ENCODE measurements at regions not wholly inside any gene's neighbourhood (a gene's known extent, or its start where the extent isn't known, plus 50 kb on each side); places are given as distances from the start of the nearest gene placed in this dataset.
"Not testable (repeated sequence)": the region's sequence is repeated elsewhere in the genome, so short reads cannot be mapped to it uniquely, and the experiment has no call there.

DNA sequence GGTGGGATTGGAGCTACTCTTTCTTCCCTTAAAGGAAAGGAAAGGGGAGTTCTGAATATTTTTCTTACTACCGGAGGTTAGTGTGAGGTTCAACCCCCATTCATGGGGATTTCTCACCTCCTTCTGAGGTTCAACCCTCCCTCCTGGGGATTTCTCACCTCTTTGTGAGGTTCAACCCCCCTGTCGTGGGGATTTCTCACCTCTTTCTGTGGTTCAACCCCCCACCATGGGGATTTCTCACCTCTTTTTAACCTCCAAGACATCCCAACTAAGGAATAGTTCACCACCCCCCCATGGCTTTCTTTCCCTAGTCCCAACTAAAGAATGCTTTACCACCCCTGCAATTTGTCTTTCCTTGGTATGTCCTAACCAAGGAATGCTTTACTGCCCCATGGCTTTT is 520.3 kb downstream of the EDEM1 start:
- no peak for DNase-seq

DNA sequence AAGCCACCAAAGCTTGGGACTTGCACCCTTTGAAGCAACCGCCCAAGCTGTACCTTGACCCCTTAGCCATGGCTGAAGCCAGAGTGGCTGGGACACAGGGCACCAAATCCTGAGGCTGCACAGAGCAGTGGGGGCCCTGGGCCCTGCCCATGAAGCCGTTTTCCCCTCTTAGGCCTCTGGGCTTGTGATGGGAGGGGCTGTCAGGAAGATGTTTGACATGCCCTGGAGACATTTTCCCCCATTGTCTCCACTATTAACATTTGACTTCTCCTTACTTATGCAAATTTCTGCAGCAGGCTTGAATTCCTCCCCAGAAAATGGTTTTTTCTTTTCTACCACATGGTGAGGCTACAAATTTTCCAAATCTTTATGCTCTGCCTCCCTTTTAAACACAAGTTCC is 522.2 kb downstream of the EDEM1 start:
- DNase-seq, result no peak

DNA sequence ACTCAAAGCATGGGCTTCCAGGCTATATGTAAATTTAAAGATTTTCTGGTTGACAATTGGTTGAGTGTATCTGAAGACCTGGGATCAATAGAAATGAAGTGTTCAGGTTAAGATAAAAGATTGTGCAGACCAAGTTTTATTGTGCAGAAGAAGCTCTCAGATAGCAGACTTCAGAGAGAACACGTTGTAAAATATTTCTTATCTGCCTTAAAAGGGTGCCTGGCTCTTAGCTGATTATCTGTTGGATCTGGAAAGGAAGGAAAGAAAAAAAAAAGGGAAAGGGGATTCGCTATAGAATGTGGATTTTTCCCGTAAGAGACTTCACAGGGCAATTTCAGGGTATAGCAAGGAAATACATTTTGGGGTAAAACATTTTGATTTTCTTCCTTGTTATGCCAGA is 523.2 kb downstream of the EDEM1 start:
- DNase-seq, result no peak

DNA sequence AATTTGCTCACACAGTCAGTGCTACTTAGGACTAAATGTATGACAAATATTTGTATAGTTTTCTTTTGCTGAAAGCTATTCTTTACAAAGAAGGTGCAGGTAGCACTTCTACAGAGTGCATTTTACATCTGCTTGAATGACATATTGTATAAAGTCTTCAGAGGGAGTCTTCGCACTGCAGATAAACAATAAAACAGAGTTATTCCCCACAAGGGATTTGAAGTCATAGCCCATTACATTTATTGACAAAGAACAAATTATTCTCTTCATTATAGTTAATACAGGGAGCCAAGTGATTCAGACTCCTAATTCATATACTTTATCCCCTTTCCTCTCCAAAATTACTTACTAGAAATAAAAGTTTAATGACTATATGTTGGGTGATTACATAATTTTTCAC is 529.7 kb downstream of the EDEM1 start:
- no peak for DNase-seq

DNA sequence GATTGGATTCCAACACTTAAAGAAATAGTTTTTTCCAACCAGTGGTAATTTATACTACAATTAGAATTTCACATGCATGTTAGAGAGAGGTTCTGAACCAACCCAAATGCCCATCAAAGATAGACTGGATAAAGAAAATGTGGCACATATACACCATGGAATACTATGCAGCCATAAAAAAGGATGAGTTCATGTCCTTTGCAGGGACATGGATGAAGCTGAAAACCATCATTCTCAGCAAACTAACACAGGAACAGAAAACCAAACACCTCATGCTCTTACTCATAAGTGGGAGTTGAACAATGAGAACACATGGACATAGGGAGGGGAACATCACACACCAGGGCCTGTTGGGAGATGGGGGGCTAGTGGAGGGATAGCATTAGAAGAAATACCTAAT is 532.2 kb downstream of the EDEM1 start:
- DNase-seq, result not testable (repeated sequence)

DNA sequence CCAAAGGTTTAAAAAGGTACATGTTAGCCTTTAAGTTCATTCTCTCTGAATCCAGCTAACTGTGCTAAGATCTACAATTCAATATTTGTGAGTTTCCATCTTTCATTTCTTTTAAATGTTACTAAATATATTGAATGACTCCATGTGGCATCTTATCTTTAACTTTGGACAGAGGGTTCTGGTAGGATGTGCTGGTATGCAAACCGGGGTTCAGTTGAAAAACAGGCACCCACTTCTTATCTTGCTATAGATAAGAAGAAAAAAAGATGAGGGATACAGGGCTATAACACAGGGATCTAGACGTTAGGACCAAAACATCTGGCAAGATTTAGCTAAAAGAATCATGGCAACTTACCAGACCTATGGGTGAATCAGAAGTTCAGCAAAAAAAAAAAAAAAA is 538.3 kb downstream of the EDEM1 start:
- no peak for DNase-seq

DNA sequence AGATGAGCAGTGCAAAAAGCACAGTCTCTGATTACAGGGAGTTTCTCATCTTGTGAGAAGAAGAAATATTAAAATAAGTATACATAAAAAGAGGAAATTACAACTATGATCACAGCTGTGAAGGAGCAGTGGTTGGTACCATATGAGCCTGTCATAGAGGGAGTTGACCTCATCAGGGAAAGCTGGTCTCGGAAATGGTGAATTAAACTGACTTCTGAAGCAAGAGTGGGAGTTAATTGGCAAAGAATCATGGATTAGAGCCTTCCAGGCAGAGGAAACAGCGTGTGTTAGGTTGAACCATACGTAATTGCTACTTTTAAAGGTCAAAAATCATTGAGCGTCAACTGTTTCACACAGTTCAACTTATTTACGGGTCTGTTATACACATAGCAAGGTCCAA is 539.1 kb downstream of the EDEM1 start:
- no peak for DNase-seq

DNA sequence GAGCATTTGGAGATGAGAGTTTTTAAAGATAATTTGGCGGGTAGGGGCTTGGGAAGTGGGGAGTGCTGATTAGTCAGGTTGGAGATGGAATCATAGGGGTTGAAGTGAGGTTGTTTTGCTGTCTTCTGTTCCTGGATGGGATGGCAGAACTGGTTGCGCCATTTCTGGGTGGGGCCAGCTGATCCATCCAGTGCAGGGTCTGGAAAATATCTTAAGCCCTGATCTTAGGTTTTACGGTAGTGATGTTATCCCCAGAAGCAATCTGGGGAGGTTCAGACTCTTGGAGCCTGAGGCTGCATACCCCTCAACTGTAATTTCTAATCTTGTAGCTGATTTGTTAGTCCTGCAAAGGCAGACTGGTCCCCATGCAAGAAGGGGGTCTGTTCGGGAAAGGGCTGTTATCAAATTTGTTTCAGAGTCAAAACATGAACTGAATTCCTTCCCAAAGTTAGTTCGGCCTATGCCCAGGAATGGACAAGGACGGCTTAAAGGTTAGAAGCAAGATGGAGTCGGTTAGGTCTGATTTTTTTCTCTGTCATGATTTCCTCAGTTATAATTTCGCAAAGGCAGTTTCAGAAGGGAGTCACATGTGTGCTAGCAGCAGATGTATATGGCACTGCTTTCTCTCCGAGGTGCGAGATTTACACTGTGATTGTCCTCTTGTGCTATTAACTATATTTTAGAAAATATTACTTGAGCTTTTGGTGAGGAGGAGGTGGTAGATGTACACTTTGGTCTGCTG is 540.4 kb downstream of the EDEM1 start:
- no peak for DNase-seq

DNA sequence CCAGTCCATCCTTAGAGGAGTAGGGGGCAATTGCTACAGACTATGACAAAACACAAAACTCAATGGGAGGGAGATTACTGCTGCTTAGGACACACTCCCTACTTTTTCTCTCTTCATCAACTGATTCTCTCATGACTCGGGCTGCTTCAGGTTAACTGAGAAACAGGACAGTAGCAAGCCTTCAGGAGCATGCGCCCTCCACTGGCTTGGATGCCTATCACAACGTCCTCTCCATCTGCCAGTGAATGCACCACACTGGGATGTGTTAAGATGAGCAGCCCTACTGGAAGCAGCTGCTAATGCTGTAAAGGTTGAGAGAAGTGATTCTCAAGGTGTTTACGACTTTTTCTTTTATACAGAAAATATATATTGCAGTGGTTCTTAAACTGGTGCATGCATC is 542.3 kb downstream of the EDEM1 start:
- no peak for DNase-seq

DNA sequence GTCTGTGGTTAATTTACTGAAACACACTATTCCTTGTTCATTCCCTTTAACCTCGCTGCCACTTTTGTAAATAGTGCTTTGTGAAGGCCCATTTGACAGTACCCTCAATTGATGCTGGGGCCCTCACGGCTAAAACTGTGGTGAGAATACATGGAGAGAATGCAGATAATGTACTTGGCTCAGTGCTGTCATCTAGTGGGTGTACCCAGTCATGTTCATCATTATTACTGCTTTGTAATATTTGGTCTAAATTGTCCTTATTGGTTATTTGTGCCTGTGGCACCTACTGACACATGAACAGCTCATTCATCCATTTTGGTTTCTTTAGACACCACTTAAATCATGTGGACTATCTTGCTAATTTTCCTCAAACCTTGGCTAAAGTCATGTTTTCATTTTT is 543.6 kb downstream of the EDEM1 start:
- DNase-seq, result no peak

DNA sequence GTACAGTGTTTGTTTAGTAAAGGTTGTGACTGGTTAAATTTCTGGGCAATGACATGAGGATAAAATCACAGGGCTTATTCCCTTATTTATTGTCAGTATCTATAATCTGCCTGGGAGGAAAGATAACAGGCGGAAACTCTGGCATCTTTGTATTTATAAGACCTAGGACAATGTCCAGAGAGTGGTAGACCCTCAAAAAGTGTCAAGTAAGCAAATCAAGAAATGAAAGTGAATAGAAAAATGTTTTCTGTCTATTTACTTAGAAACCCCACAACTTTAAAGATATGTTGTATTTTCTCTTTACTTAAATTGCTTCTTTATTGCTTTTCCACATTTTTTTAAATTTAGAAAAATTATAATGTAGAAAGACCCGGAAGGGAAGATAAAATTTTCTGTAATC is 544.6 kb downstream of the EDEM1 start:
- DNase-seq, result no peak

DNA sequence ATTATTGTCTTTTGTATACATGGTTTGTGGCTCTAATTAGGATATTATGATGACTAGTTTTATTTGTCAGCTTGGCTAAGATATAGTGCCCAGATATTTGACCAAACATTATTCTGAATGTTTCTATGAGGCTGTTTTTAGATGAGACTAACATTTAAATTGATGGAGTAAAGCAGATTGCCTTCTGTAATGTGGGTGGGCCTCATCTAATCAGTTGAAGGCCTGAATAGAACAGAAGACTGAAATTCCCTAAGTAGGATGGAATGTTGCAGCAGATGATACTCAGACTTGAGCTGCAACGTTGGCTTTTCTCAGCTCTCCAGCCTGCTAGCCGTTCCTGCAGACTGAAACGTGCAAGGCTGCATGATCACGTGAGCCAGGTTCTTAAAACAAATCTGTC is 546.5 kb downstream of the EDEM1 start:
- no peak for DNase-seq

DNA sequence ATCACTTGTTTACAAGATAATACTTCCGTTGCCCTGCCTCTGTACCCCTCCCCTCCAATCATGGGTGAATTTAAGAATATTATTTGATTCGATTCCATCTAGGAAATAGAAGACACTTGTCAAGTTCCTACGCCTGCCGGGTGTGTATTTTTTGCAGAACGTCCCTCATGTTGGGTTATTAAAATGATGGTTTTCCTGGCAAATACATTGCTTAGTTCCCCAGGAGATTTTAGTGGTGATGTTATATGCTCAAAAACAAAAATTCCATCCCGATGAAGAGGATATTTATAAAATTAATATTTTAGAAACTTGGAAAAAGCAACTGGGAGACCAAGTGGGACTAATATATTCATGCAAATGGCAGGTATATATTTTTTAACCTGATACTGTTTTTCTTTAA is 548.4 kb downstream of the EDEM1 start:
- DNase-seq, result no peak

DNA sequence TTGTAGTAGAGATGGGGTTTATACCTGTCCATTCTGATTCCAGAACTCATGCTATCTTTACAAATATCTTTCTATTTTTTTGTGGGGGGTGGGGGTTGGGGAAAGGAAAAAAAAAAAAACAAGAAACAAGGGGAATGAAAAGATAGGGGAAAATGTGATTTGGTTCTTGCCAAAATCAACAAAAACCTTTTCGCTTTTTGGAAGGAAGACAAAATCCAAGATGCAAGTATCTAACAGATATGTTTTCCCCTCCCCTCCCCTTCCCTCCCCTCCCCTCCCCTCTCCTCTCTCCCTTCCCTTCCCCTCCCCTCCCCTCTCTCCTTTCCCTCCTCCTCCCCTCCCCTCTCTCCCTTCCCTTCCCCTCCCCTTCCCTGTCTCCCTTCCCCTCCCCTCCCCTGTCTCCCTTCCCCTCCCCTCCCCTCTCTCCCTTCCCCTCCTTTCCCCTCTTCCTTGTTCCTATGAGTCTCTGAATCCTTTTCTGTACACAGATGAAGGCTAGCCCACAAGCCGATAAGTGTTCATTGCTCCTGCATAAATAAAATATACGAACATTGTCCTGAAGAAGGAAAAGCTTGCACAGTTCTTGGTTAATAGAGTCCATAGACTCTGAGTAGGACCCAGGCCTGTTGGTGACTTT is 551.9 kb downstream of the EDEM1 start:
- DNase-seq, result no peak

DNA sequence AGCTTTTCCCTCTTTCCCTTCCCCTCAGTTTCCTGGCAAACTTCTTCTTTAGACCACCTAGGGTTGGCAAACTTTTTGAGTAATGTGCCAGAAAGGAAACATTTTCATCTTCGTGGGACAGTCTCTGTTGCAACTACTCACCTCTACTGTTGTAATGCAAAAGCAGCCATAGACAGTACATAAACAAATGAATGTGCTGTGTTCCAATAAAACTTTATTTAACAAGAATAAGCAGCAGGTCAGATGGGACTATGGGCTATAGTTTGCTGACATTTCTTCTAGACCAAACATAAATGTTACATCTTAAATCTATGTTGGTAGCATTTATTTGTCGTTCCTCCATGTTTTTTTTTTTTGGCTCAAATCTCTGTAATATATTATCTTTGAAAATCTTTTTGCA is 552.4 kb downstream of the EDEM1 start:
- DNase-seq, result no peak

DNA sequence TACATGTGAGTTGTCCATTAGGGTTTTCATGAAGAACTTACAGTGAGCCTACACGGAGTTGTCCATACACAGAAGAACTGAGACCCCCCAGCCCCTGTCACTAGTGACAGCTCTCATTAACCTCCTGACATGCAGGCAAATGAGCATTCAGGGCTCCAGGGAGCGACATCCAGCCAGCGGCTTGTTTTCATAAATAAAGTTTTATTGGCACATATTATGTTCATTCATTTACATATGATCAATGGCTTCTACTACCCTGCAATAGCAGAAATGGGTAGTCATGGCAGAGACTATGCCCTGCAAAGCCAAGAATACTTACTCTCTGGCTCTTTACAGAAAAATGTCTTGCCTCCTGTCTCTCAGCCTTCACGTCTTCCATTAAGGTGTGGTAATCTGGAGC is 553.5 kb downstream of the EDEM1 start:
- no peak for DNase-seq

DNA sequence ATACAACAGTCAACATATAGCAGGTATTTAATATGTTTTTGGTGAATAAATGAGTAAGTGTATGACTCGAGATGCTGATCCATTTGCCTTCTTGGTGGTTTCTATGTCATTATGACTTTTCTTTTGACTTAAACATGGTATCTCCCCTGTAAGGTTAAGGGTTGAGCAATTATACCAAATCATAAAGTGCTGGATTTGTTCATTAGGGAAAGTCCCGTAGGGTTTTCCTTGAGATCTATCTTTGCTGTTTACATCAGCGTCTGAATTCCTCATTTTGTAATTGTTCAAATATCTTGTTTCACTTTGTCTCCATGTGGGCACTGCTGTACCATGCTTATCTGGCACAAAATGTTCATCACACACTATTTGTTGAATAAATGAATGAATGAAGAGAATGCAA is 562.6 kb downstream of the EDEM1 start:
- no peak for DNase-seq

DNA sequence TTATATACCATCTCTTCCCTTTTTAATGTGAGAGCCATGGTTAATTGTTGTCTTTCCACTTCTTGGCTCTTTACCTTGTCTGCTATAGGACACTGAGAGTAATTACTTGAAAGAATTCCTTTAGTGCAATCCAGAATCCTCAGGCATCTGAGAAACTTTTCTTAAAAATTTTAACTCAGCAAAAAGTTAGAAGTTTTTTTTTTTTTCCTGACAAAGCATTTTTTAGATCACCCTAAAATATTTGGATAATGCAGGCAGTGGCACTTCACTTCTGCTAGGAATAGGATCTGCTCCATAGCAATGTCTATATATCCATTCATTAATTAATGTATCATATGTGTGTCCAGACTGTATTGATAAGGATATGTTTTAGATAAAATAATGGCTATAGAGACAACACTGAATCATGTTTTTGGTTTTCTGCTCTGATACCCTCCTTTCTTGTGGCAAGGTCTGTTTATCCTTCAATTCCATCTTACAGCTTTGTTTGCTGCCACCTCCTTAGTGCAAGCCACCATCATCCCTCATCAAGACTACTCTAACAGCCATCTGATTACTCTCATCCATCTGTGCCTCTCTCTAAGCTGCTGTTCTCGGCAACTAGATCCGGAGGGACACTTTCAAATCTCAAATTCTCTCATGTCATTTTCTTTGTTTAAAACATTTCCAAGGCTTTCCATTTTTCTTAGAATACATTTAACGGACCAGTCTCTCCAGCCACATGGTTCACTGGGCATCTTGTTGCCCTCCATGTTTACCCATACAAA is 563.5 kb downstream of the EDEM1 start:
- DNase-seq, result no peak

DNA sequence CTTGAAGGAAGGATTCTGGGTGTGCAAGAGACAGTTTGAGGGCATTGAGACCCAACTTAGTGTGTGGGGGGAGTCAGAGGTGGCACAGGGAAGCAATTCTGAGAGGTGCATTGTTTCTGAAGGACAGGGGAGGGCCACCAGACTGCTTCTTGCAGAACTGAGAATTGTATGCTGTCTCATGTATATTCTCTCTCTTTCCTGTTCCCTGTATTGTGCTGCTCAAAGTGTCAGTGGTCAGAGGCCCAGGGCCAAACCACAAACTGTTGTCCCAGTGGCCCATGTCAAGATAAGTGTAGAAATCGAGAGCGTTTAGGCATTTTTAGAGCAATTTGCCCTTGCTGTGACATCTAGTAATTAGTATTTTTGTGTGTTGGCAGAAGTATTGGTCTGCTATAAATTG is 567.1 kb downstream of the EDEM1 start:
- no peak for DNase-seq

DNA sequence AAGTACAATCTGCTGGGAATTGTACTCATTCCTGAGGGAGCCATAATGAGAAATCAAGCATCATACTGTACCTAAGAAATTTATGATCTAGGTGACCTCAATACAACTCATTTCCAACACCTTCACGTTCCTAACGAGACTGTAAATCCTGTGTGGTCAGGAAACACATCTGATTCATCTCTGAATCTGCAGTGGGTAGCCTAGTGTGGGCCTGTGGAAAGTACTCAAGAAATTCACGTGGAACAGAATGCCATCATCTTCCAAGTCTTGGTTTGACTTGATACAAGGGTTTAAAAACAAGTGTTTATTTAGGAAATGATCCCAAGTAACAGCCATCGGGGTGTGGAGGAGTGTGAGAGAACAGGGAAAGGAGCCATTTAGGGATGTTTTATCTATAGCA is 568.9 kb downstream of the EDEM1 start:
- DNase-seq, result no peak

DNA sequence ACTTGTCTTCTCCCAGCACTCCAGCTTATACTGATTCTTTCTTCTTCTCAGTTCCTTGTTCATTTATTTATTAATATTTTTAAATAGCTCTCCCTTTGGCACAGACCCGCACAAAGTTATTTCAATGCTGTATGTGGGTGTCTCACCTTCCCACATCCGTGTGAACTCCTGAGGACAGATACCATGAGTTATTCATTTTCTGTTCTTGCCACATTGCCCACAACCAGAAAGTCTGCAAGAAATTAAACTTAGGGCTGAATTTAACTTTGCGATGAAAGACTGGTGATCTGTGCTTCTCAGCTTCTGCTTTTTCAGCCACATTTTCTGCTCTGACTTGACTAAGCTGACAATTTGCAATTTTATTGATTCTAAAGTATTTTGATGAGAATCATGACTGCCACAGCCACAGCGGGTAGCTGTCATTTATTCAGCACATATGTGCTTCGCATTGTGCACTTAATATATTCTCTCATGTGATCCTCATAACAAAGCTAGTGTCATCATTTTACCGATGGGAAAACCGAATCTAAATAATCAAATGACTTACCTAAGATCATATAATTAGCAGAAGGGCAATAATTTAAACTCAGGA is 569.8 kb downstream of the EDEM1 start:
- DNase-seq, result no peak

DNA sequence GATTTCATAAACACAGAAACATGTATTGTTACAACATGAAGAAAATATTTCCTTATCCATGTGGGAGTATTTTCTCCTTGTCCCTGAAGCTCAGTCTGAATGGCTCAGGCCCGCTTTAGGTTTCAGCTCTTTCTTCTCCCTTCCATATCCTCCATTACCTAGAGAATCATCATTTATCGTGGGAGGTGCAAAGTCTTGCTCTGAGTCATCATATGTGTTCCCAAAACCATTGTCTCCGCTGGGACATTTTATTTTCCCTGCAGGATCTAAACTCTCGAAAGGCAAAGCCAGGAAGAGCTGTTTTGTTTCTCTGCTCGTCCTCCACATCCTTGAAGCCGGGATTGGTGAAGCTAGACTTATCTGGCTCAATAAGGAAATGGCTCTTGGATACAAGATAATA is 571.2 kb downstream of the EDEM1 start:
- no peak for DNase-seq

DNA sequence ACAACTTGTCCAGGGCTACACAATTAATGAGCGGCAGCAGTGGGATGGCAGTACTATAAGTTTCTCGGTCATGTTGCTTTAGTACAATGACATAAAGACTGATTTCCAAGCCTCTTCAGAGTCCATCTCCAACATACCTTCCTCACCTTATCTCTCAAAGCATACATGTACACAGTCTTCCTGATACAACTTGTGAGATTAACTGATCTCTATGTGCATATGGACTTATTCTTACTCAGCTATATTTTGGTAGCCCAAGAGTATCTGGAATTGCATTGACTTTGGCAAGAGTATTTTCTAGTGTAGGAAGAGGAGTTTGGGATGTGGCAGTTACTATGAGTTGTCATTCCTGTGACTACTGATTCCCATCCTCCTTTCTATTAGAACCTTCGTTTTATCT is 575.0 kb downstream of the EDEM1 start:
- no peak for DNase-seq

DNA sequence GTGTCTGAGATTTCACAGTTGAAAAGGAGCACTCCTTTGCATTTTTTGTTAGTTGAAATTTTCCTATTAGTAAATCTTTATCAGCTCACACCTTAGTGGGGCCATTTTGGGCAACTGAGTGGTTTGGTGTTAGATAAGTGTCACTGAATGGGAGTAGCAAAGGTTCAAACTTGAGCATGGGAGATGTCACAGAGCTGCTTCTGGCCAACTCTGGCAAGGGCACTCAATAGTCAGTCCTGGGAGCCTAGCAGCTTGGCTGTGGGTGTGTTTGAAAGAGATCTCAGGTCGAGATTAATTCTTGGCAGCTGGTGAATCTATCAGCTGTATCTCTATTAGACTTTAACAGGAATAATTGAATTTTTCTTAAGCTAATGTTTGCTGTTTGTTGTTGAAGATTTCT is 579.3 kb downstream of the EDEM1 start:
- DNase-seq, result no peak
